ENCODE measurements at regions not wholly inside any gene's neighbourhood (a gene's known extent, or its start where the extent isn't known, plus 50 kb on each side); places are given as distances from the start of the nearest gene placed in this dataset.

- no TSS peak for BruUV-seq (replicated peaks)
- Histone ChIP-seq H3K4me1 (ENCODE audit: insufficient read depth, low read length, poor library complexity, severe bottlenecking) (no peaks in the 10 kb centered on the region), H3K4me2 (ENCODE audit: low read length) (no peak overlapping the region), H3K36me3 (ENCODE audit: insufficient read depth, low read length) (no peaks in the 10 kb centered on the region), H3K27ac (ENCODE audit: low read depth, low read length, poor library complexity, severe bottlenecking) (no peak overlapping the region), H3K9me3 (ENCODE audit: low read length) (no peaks in the 10 kb centered on the region), H3K79me2 (ENCODE audit: insufficient read depth, low read depth, low read length) (no peaks in the 10 kb centered on the region), H3K9me2 (ENCODE audit: insufficient read depth, low read length) (no peaks in the 10 kb centered on the region), H2AFZ (ENCODE audit: low read length) (no peak overlapping the region), H4K20me1 (ENCODE audit: insufficient read depth, low read length) (no peaks in the 10 kb centered on the region), H3K4me3 (ENCODE audit: low read depth, low read length, poor library complexity, severe bottlenecking) (no peak overlapping the region)
- POLR2A ChIA-PET: interaction anchor here (0.7 kb wide), 1 partner anchor 129 kb away, joined by 4 read pairs; no protein-coding TSS in a partner anchor
- CTCF ChIA-PET (ENCODE audit: unreplicated experiment): interaction anchor here (0.6 kb wide), 1 partner anchor 604 kb away, joined by 8 read pairs; no protein-coding TSS in a partner anchor
- intact Hi-C loops (cut with micrococcal nuclease; ENCODE audit: unreplicated experiment): no loop called here
- DNase-seq (ENCODE audit: low spot score): no peak
- TF ChIP-seq EZH2phosphoT487 (IDR thresholded peaks at IDR 0.05; ENCODE audit: borderline replicate concordance, low read depth, low read length) (no peak), CTCF (conservative IDR thresholded peaks at IDR 0.05; ENCODE audit: low read length) (no peak)
These were observed 562.9 kb upstream of the TPK1 start for GRCh38 chr7:145398758-145399157.

- no peak for DNase-seq (ENCODE audit: low spot score)
- no peaks in the 10 kb centered on the region for H3K36me3 ChIP-seq (ENCODE audit: insufficient read depth, low read length)
- H3K79me2 ChIP-seq (ENCODE audit: insufficient read depth, low read depth, low read length): no peaks in the 10 kb centered on the region
- H2AFZ ChIP-seq (ENCODE audit: low read length): no peak overlapping the region
- no peak overlapping the region for H3K27ac ChIP-seq (ENCODE audit: low read depth, low read length, poor library complexity, severe bottlenecking)
- POLR2A ChIA-PET: no interaction called here
- intact Hi-C loops (cut with micrococcal nuclease; ENCODE audit: unreplicated experiment): no loop called here
- H3K4me1 ChIP-seq (ENCODE audit: insufficient read depth, low read length, poor library complexity, severe bottlenecking): no peaks in the 10 kb centered on the region
- no peak overlapping the region for H3K4me3 ChIP-seq (ENCODE audit: low read depth, low read length, poor library complexity, severe bottlenecking)
- BruUV-seq (replicated peaks): no TSS peak
- no peaks in the 10 kb centered on the region for H3K9me3 ChIP-seq (ENCODE audit: low read length)
- no peaks in the 10 kb centered on the region for H4K20me1 ChIP-seq (ENCODE audit: insufficient read depth, low read length)
- CTCF ChIA-PET (ENCODE audit: unreplicated experiment): no interaction called here
- H3K9me2 ChIP-seq (ENCODE audit: insufficient read depth, low read length): no peaks in the 10 kb centered on the region
- no peak overlapping the region for H3K4me2 ChIP-seq (ENCODE audit: low read length)
- TF ChIP-seq EZH2phosphoT487 (IDR thresholded peaks at IDR 0.05; ENCODE audit: borderline replicate concordance, low read depth, low read length) (no peak), CTCF (conservative IDR thresholded peaks at IDR 0.05; ENCODE audit: low read length) (no peak)
These were observed 558.3 kb upstream of the TPK1 start for GRCh38 chr7:145394126-145394525.

- H3K9me2 ChIP-seq (ENCODE audit: insufficient read depth, low read length): no peaks in the 10 kb centered on the region
- H3K27ac ChIP-seq (ENCODE audit: low read depth, low read length, poor library complexity, severe bottlenecking): no peak overlapping the region
- H3K4me2 ChIP-seq (ENCODE audit: low read length): no peak overlapping the region
- POLR2A ChIA-PET: no interaction called here
- H3K9me3 ChIP-seq (ENCODE audit: low read length): no peaks in the 10 kb centered on the region
- no peaks in the 10 kb centered on the region for H3K36me3 ChIP-seq (ENCODE audit: insufficient read depth, low read length)
- intact Hi-C loops (cut with micrococcal nuclease; ENCODE audit: unreplicated experiment): no loop called here
- H3K4me3 ChIP-seq (ENCODE audit: low read depth, low read length, poor library complexity, severe bottlenecking): no peak overlapping the region
- TF ChIP-seq CTCF (conservative IDR thresholded peaks at IDR 0.05; ENCODE audit: low read length) (no peak), EZH2phosphoT487 (IDR thresholded peaks at IDR 0.05; ENCODE audit: borderline replicate concordance, low read depth, low read length) (no peak)
- no peaks in the 10 kb centered on the region for H4K20me1 ChIP-seq (ENCODE audit: insufficient read depth, low read length)
- no TSS peak for BruUV-seq (replicated peaks)
- no peaks in the 10 kb centered on the region for H3K4me1 ChIP-seq (ENCODE audit: insufficient read depth, low read length, poor library complexity, severe bottlenecking)
- no peak overlapping the region for H2AFZ ChIP-seq (ENCODE audit: low read length)
- CTCF ChIA-PET (ENCODE audit: unreplicated experiment): no interaction called here
- no peak for DNase-seq (ENCODE audit: low spot score)
- H3K79me2 ChIP-seq (ENCODE audit: insufficient read depth, low read depth, low read length): no peaks in the 10 kb centered on the region
These were observed 546.9 kb upstream of the TPK1 start for GRCh38 chr7:145382762-145383161.

Data from OCI-LY7 (cell line).